ENCODE measurements at regions not wholly inside any gene's neighbourhood (a gene's known extent, or its start where the extent isn't known, plus 50 kb on each side); places are given as distances from the start of the nearest gene placed in this dataset.

- DNase-seq (ENCODE audit: low read depth): no peak
These were observed 239.9 kb upstream of the TPM1 start for GRCh38 chr15:62802612-62803011.

GRCh38 chr15:62803856-62804400 lies 238.6 kb upstream of the TPM1 start:
- DNase-seq (ENCODE audit: low read depth): no peak

GRCh38 chr15:62805502-62805901 lies 237.0 kb upstream of the TPM1 start:
- no peak for DNase-seq (ENCODE audit: low read depth)

GRCh38 chr15:62807539-62808130 lies 234.9 kb upstream of the TPM1 start:
- no peak for DNase-seq (ENCODE audit: low read depth)

- DNase-seq (ENCODE audit: low read depth): peak; percentile 28
These were observed 233.2 kb upstream of the TPM1 start for GRCh38 chr15:62809115-62809967.

GRCh38 chr15:62809968-62810260 lies 232.6 kb upstream of the TPM1 start:
- no peak for DNase-seq (ENCODE audit: low read depth)

GRCh38 chr15:62812515-62812835 lies 230.1 kb upstream of the TPM1 start:
- no peak for DNase-seq (ENCODE audit: low read depth)

GRCh38 chr15:62816342-62817069 lies 226.0 kb upstream of the TPM1 start:
- no peak for DNase-seq (ENCODE audit: low read depth)

GRCh38 chr15:62818691-62819090 lies 223.9 kb upstream of the TPM1 start:
- DNase-seq (ENCODE audit: low read depth): no peak

GRCh38 chr15:62821384-62822131 lies 221.0 kb upstream of the TPM1 start:
- DNase-seq (ENCODE audit: low read depth): no peak

- DNase-seq (ENCODE audit: low read depth): no peak
These were observed 220.3 kb upstream of the TPM1 start for GRCh38 chr15:62822228-62822627.

GRCh38 chr15:62823561-62823960 lies 219.0 kb upstream of the TPM1 start:
- no peak for DNase-seq (ENCODE audit: low read depth)

- DNase-seq (ENCODE audit: low read depth): peak; percentile 42
These were observed 218.2 kb upstream of the TPM1 start for GRCh38 chr15:62824111-62825015.

- DNase-seq (ENCODE audit: low read depth): no peak
These were observed 217.4 kb upstream of the TPM1 start for GRCh38 chr15:62825191-62825590.

- DNase-seq (ENCODE audit: low read depth): no peak
These were observed 216.0 kb upstream of the TPM1 start for GRCh38 chr15:62826561-62826960.

- DNase-seq (ENCODE audit: low read depth): no peak
These were observed 214.2 kb upstream of the TPM1 start for GRCh38 chr15:62828364-62828763.

GRCh38 chr15:62832231-62832630 lies 210.3 kb upstream of the TPM1 start:
- no peak for DNase-seq (ENCODE audit: low read depth)

- DNase-seq (ENCODE audit: low read depth): no peak
These were observed 208.9 kb upstream of the TPM1 start for GRCh38 chr15:62833646-62834045.

- DNase-seq (ENCODE audit: low read depth): no peak
These were observed 207.7 kb upstream of the TPM1 start for GRCh38 chr15:62834686-62835329.

GRCh38 chr15:62835351-62835750 lies 207.2 kb upstream of the TPM1 start:
- DNase-seq (ENCODE audit: low read depth): no peak

GRCh38 chr15:62835762-62836161 lies 206.8 kb upstream of the TPM1 start:
- no peak for DNase-seq (ENCODE audit: low read depth)
